Activated CD4-positive, alpha-beta T cell treated with anti-CD3 and anti-CD28 coated beads for 4 hours (primary cell): ENCODE measurements at regions not wholly inside any gene's neighbourhood (a gene's known extent, or its start where the extent isn't known, plus 50 kb on each side); places are given as distances from the start of the nearest gene placed in this dataset.
"Not testable (repeated sequence)": the region's sequence is repeated elsewhere in the genome, so short reads cannot be mapped to it uniquely, and the experiment has no call there.

Experiments used
- DNase-seq, 2 donors: peaks; one replicate each; pipeline ENCODE4 v3.0.0-alpha.2; 2020

DNA sequence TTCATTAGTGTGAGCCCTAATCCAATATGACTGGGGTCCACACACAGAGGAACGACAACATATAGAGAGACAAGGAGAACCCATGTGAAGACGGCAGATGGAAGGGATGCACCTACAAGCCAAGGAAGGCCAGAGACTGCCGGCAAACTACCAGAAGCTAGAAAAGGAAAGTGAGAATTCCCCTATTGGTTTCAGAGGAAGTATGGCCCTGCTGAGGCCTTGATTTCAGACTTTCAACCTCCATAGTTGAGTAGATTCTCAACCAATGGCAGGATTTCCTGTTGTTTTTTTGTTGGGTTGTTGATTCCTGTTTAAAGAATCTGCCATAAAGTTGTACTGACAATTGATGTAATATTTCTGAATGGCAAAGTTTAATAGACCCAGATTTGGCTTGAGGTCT, 241.5 kb downstream of the SATB2 start:
- DNase-seq = no peak

DNA sequence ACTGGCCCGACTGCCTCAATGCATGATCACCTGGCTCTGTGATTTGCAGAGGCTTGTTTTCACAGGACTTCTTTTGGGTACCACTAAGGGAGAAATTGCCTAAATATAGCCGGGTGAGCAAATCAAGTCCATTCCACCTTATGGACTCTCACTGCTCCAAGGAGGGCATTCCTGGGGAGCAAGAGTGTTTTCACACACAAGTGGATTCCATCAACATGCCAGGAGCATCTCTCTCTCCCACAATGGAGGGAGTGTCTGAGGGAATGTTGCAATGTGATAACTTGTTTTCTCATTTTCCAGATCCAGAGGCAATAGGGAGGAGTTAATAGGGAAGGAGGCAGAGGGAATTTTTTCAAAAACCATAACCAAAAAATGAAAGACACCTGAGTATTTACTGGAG, 250.7 kb downstream of the SATB2 start:
- DNase-seq = no peak

DNA sequence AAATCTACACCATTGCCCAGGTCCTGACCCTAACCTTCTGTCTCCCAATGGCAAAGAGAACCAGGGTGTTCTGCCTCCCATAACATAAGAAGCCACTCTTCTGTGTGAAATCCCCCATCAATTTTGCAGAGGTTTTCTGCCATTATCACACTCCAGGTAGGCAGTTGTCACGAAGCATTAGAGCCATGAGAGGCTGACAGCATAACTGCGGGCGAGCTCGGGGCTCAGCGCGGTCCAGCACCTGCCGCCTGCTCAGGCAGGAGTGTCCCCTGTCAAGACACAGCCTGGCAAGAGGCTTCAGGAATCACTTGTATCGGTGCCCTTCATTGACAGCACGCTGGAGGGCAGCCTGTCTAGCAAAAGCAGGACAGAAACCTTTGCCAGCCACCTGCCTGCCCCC, 251.2 kb downstream of the SATB2 start:
- no peak for DNase-seq

DNA sequence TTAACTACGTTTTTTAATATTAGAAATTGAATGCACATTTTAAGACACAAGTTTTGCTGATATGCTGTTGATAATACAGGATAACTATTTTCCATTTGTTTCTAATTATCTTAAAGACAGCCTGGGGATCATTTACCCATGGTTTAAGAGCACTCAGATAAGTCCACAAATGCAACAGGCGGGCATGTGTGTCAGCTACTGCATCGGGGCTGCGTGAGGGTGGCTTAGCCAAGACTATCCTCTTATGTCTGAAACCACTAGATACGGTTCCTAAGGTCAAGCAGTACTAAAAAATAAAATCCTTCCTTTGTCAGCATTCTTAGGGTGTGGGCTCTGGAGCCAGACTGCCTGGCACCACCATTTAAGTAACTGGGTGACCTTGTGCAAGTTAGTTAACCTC, 254.8 kb downstream of the SATB2 start:
- DNase-seq = no peak

DNA sequence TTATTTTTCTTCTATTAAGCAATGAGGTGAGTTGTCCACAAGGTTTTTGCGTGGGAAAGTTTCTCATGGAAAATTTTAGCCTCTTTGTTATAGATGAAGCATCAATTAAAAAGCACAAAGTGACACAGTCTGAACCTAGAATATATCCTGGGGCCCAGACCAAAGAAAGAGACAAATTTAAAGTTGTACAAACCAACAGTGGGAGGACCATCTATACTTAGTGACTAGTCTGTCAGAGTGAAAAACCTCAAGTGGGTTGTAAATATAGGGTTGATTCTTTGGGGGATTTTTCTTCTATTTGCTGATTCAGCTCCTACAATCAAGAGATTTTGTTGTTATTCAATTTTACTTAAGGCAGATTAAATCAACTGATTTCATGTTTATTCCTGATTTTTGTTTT, 256.2 kb downstream of the SATB2 start:
- DNase-seq = no peak

DNA sequence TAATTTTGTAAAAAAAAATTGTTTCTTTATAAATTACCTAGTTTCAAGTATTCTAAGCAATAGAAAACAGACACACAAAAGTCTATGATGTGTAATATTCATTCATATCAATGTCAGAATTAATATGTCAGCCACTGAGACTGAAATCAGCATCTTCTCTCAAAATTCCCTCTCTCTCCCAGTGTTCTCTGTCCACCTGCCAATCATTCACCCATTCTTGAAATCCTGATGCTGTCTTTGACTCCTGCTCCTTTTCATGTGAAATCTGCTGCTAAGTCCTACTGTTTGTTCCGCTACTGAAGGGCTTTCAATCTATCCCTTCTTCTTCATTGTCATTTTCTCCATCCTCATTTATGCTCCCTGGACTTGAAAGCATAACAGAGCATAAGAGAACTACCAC, 257.9 kb downstream of the SATB2 start:
- no peak for DNase-seq

DNA sequence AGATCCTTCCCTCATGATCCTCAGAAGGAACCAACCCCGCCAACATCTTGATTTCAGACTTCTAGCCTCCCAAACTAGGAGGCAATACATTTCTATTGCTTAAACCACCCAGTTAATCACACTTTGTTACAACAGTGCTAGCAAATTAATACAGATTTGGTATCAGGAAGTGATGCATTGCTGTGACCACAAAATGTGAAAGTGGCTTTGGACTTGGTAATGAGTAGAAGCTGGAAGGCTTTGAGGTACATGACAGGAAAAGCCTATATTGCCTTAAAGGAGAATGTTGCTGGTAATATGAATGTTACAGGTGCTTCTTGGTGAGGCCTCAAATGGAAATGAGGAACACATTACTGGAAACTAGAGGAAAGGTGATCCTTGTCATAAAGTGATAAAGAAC, 260.3 kb downstream of the SATB2 start:
- no peak for DNase-seq

DNA sequence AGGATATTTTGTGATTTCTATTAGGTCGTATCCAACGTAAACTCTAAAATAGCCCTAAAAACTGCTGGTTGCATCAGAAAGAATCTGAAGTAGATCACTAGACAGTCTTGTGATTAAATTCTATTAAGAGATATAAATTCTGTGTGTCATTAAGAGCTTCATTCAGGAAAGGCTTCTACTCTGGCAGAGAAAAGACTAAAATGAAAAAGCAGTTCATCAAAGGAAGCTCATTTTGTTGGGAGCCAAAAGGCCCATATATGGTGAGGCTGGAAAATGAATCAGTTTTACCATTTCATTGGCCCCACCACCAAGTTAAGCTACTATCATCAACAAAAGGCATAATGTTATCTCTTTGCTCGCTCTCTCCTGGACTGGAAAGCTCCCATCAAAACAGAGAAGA, 261.1 kb downstream of the SATB2 start:
- DNase-seq = no peak

DNA sequence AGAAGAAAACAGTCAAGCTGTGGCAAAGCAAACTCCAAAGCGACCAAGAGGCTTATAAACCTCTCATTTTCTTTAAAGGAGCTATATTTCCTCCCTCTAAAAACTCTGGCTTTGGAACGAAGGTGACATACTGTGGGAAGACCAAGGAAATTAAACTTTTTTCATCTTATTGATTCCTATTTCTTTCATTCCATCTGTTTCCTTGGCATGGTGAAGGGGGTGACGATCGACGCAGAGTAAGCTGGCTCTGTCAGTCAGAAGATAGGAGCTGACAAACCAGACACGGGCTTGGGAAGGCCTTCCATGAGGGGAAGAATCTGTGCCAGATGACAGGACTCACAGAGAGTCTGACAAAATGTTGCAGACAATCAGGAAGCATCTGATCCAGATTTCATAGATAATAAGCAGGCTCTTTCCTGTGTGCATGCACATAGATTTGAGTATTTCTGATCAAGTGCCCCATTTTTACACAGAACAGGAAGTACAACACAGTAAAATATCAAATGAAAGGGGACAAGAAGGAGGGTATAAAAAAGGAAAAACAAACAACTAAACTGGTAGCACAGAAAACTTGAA, 261.7 kb downstream of the SATB2 start:
- DNase-seq = no peak

DNA sequence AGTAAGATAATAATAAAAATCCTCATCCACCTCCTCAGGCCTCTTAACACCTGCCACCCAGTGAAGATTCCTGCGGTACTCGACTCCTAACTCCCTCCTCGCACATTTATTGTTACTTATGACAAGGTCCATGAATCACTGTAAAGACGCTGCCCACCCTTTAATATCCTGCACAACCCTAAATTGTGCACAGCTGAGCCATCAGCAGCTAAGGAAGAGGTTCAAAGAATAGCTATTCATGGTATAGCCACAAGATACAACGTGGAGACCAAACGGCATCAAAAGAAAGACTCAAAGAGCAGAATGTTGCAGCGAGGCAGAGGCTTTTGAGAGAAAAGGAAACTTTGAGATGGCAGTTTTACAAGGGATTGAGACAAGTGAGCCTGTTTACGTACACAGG, 266.3 kb downstream of the SATB2 start:
- no peak for DNase-seq

DNA sequence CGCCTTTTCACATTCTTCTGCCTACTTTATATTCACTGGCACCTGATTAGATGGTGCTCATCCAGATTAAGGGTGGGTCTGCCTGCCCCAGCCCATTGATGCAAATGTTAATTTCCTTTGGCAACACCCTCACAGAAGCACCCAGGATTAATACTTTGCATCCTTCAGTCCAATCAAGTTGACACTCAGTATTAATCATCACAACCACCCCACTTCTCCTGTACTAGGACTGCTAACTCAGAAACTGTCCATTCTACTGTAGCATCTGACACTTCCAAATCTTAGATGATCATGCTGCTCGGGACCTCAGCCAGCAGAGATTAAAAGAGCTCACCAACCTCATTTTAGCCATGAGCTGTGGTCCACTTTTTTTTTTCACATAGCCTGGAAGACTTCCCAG, 268.5 kb downstream of the SATB2 start:
- no peak for DNase-seq

DNA sequence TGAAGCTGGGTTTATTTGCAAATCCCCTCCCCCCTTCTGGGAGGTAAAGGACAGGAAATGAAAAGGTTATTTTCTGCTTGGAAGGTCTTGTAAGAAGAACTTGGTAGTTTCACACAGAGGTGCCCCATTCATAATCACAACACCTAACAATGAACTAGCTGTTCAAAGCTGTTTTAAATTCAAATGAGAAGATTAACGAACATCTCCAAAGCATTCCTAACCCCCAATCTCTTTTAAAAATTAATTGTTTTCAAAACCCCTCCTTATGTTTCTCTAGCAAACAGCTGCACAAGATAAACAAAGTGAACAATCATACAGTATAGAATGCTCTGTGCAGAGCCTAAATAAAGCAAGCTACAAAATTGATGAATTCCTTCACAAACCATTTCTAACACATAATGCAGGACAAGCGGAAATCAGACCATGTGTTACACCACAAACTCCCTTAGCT, 271.4 kb downstream of the SATB2 start:
- no peak for DNase-seq

DNA sequence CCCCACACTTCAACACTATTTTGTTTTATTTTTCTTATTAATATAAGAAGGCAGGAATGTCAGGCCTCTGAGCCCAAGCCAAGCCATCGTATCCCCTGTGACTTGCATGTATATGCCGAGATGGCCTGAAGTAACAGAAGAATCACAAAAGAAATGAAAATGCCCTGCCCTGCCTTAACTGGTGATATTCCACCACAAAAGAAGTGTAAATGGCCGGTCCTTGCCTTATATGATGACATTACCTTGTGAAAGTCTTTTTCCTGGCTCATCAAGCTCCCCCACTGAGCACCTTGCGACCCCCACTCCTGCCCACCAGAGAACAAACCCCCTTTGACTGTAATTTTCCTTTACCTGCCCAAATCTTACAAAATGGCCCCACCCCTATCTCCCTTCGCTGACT, 272.6 kb downstream of the SATB2 start:
- not testable (repeated sequence) for DNase-seq

DNA sequence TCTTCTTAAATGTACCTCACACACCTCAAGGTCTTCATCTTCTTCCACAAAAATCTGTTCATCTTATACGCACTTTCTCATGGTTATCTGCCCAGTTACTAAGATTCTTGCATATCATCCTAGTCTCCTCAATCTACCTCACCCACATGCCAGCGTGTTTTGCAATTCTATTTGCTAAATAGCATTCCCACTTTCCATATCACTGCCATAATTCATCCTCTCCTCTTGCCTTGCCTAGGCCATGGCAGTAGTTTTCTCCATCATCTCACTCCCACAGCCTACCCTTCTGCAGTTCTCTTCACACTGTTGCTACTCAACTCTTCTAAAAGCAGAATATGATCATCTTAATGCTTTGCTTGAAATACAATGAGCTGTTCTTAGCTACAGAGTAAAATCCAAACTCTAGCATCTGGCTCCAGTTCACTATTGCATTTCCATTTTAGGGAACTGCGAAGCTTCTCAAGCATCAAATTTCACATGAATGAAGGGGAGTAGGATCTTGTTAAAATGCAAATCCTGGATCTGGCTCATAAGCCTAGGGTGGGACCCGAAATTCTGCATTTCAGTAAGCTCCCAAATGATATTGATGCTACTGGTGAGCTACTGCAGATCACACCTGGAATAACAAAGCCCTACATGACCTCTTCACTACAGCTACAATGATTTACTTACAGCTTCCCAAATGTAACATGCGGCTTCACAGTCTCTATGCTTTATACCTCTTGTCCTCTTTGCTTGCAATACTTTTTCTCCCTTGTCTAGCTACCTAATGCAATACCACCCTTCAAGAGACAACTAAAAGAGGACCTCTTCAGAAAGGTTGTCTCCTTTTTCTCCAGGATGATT, 293.9 kb downstream of the SATB2 start:
- DNase-seq = no peak

DNA sequence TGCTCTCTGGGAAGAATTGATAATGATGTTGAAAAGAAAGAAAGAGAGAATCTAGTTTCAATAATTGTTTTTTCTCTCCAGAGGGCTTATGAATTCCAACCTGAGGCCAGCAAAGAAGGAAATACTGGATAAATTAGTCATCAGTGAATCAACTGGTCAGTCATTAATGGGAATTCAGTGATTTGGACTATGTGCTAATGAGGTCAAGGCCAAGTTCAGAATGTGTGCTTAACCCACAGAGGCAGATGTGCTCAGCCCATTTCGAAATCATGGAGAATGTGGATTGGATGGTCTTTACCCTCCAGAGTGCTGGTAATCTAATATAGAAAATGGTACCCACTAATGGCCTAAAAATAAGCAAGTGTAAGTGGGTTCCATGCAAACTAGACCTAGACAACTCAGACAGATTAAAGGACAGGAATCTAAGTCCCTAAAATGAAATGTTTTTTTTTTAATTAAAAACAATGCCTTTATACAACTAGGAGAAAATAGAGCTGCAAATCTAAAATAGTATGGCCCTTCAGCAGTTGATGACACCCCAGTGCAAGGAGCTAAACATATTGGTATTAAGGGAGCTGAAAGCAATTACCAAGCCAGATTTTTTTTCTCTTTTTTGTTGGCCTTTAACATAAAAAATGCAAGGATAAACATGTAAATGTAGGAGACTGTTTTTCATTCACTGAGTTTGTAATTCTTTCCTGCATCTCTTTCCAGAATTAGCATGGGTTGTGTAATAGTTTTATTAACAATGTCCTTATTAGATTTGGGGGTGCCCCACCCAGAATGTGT, 296.9 kb downstream of the SATB2 start:
- DNase-seq = no peak

DNA sequence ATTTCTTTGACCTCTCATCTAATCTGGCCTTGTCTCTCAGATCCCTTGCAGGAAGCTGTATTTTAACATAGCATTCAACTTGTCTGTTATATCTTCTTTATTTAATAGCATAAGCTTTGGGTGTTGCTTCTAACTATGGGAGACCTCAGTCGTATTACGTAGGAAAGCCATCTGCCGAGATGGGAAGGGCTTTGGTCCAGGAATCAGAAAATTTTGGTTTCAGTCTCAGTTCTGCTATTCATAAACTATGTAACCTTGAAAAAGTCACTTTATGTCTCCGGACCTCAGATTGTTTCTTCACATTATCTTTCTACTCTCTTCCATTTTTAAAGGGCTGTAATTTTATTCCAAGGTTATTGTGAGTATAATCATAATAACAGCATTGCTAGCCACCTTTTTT, 297.7 kb downstream of the SATB2 start:
- DNase-seq = no peak

DNA sequence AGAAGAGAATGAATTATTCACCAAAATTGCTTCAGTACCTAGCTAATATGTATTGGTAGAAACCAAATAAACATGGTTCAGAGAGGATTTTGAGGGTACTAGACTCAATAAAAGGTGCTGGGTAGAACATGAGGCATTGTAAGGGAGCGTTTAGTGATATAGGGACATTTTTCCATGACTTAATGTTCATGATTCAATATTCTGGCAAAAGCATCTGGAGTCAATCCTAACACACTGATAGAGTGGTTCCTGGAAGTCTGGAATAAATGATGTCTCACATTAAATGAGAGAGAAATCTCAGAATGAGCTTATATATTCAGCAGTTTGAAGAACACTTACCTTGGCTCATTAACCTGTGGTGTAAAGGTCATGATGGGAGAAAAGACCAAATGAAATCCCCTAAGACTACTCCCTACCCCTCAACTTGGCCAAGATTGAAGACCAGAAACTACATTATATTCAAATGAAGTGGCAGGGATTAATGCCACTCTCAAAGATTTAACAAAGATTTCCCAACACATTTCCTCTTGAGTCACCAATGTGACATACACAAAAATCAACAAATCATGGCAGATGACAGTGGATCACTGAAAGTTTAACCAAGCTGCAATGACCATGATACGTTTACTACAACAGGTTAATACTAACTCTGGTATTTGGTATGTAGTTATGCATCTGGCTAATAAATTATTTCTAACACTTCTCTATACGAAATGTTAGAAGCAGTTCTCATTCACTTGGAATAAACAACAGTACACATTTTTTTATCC, 309.5 kb downstream of the SATB2 start:
- DNase-seq = no peak

DNA sequence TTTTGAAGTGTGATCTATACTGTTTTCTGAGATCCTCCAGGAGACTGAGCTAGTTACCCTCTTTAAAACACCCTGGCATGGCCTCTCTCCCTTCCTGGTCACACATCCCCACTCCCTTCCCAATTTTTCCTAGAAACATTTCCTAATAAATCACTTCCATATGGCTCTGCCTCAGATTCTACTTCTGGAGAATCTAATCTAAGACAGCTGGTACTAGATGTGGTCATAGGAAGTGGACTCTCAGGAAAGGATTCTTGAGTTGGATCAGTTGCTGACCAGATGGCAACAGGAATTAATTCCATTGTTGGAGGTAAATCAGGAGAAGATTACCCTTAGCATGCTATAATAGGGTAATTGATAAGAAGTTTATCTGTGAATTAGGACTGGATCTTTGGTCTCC, 310.5 kb downstream of the SATB2 start:
- no peak for DNase-seq

DNA sequence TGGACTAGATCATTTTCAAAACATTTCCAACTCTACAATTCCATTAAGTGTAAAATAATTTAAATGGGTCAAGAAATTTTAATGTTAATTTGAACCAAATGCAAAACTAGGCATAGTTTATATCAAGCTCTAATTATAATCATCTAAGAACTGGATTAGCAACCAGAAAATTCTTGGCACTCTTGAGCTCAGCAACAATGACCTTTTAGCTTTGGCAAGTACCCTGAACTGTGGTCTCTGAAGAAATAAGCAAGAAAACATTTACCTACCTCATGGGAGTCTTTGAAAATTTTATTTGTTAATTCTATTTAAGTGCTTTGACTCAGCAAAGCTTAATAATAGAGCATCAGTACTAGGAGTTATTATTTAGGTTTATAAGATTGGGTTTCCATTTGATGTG, 313.2 kb downstream of the SATB2 start:
- DNase-seq = no peak

DNA sequence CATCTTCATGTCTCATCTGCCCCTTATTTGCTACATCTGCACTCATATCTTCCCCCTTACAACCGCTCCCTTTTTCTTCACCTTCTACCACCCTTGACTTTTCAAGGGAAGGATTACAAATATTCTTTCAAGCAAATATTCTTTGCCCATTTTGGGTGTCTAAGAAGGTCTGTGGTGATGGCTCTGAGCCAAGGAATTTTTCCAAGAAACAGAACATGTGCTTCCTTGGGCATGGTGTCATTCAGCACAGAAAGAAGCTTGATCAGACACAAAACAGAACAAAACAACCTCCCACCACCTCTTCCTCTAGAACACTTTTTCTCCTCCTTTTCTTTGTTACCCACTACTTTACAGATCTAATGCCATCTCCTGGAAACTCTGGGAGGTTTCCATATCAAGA, 313.7 kb downstream of the SATB2 start:
- DNase-seq = no peak

DNA sequence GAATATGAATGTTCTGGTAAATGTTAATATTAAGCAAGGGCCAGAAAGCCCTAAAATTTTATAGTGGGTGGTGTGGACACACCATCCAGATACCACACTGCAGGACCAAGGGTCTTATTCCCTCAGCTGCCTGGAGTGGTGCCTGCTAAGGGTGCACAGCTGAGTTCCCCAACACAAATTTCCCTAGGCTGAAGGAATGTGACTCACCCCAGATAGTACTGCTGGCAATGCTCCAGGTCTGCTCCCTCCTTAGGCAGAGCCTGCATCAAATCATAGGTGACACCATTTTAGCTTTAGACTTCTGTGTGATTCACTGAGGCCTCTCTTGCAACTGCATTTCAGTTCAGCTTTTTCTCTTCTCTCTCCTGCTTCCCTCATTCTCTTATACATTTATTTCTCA, 321.1 kb downstream of the SATB2 start:
- no peak for DNase-seq

DNA sequence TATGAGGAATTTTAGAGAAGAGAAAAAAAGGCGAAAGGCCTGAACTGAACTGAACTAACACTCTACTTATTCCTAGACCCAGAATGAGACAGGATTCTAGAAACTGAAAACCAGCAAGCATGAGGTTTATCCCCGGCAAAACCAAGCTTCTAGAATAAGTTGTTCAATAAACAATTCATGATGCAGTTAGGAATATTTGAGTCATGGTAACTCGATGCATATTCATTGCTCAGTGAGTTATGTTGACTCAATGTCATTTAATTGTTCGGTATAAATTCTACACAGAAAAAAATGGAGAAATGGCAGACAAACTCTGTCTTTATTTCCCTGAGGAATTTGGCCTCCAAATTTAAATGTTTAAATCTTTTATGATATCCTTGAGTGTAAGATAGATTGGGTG, 321.5 kb downstream of the SATB2 start:
- no peak for DNase-seq

DNA sequence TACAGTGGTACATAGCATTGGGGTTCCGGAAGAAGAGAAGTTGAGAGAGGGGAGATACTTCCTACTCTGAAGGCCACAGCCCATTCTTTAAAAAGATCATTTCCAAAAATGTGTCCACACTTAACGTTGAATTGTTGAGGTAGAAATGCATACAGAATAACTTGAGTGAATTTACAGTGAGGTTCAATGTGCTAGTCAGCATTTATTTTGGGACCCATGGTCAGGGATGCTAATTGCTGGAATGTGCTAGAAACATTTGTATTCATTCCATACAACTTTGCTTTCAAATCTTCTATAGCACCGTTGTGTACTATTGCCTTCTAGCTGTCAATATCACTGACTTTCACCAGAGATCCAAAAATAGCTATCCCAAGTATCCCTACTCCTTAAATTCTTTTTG, 325.9 kb downstream of the SATB2 start:
- DNase-seq = no peak
